ENCODE measurements at regions not wholly inside any gene's neighbourhood (a gene's known extent, or its start where the extent isn't known, plus 50 kb on each side); places are given as distances from the start of the nearest gene placed in this dataset.

- no peaks in the 10 kb centered on the region for H3K79me2 ChIP-seq
- no peaks in the 10 kb centered on the region for H3K27me3 ChIP-seq (ENCODE audit: control insufficient read depth, insufficient read depth, low read length)
- no peak for TF ChIP-seq CTCF (IDR thresholded peaks at IDR 0.05)
- no peak overlapping the region for H2AFZ ChIP-seq
- no peaks in the 10 kb centered on the region for H3K36me3 ChIP-seq (ENCODE audit: control insufficient read depth, insufficient read depth, low read length)
- no peak overlapping the region for H3K9ac ChIP-seq
- no peak overlapping the region for H3K4me2 ChIP-seq (ENCODE audit: low read length)
- no peaks in the 10 kb centered on the region for H3K4me1 ChIP-seq
- no peak overlapping the region for H3K27ac ChIP-seq
- H3K9me3 ChIP-seq (ENCODE audit: control insufficient read depth, low read length) = no peaks in the 10 kb centered on the region
- H3K4me3 ChIP-seq (ENCODE audit: low read depth, low read length) = no peak overlapping the region
Observed at GRCh38 chr15:70267879-70268278, 170.2 kb upstream of the TLE3 start.

GRCh38 chr15:70267306-70267705, 169.6 kb upstream of the TLE3 start:
- Histone ChIP-seq H3K4me1 (no peaks in the 10 kb centered on the region), H3K9me3 (ENCODE audit: control insufficient read depth, low read length) (no peaks in the 10 kb centered on the region), H3K4me3 (ENCODE audit: low read depth, low read length) (no peak overlapping the region), H3K27ac (no peak overlapping the region), H3K79me2 (no peaks in the 10 kb centered on the region), H2AFZ (no peak overlapping the region), H3K36me3 (ENCODE audit: control insufficient read depth, insufficient read depth, low read length) (no peaks in the 10 kb centered on the region), H3K4me2 (ENCODE audit: low read length) (no peak overlapping the region), H3K27me3 (ENCODE audit: control insufficient read depth, insufficient read depth, low read length) (no peaks in the 10 kb centered on the region), H3K9ac (no peak overlapping the region)
- no peak for TF ChIP-seq CTCF (IDR thresholded peaks at IDR 0.05)

- no peaks in the 10 kb centered on the region for H3K79me2 ChIP-seq
- H3K4me3 ChIP-seq (ENCODE audit: low read depth, low read length) = no peak overlapping the region
- H3K36me3 ChIP-seq (ENCODE audit: control insufficient read depth, insufficient read depth, low read length) = no peaks in the 10 kb centered on the region
- H3K4me1 ChIP-seq = no peaks in the 10 kb centered on the region
- H3K27ac ChIP-seq = no peak overlapping the region
- no peaks in the 10 kb centered on the region for H3K27me3 ChIP-seq (ENCODE audit: control insufficient read depth, insufficient read depth, low read length)
- no peak overlapping the region for H3K4me2 ChIP-seq (ENCODE audit: low read length)
- no peak overlapping the region for H3K9ac ChIP-seq
- TF ChIP-seq CTCF (IDR thresholded peaks at IDR 0.05) = no peak
- H3K9me3 ChIP-seq (ENCODE audit: control insufficient read depth, low read length) = no peaks in the 10 kb centered on the region
- H2AFZ ChIP-seq = no peak overlapping the region
Observed at GRCh38 chr15:70266412-70267121, 168.8 kb upstream of the TLE3 start.

- no peaks in the 10 kb centered on the region for H3K9me3 ChIP-seq (ENCODE audit: control insufficient read depth, low read length)
- no peak overlapping the region for H2AFZ ChIP-seq
- H3K4me2 ChIP-seq (ENCODE audit: low read length) = no peak overlapping the region
- H3K4me1 ChIP-seq = no peaks in the 10 kb centered on the region
- no peak overlapping the region for H3K4me3 ChIP-seq (ENCODE audit: low read depth, low read length)
- no peak for TF ChIP-seq CTCF (IDR thresholded peaks at IDR 0.05)
- no peak overlapping the region for H3K9ac ChIP-seq
- no peaks in the 10 kb centered on the region for H3K36me3 ChIP-seq (ENCODE audit: control insufficient read depth, insufficient read depth, low read length)
- H3K27ac ChIP-seq = no peak overlapping the region
- no peaks in the 10 kb centered on the region for H3K79me2 ChIP-seq
- no peaks in the 10 kb centered on the region for H3K27me3 ChIP-seq (ENCODE audit: control insufficient read depth, insufficient read depth, low read length)
Observed at GRCh38 chr15:70265986-70266385, 168.3 kb upstream of the TLE3 start.

- Histone ChIP-seq H3K27me3 (ENCODE audit: control insufficient read depth, insufficient read depth, low read length) (no peaks in the 10 kb centered on the region), H3K9ac (no peak overlapping the region), H3K4me3 (ENCODE audit: low read depth, low read length) (no peak overlapping the region), H3K4me1 (no peaks in the 10 kb centered on the region), H3K36me3 (ENCODE audit: control insufficient read depth, insufficient read depth, low read length) (no peaks in the 10 kb centered on the region), H3K79me2 (no peaks in the 10 kb centered on the region), H3K4me2 (ENCODE audit: low read length) (no peak overlapping the region), H3K27ac (no peak overlapping the region), H3K9me3 (ENCODE audit: control insufficient read depth, low read length) (no peaks in the 10 kb centered on the region), H2AFZ (no peak overlapping the region)
- TF ChIP-seq CTCF (IDR thresholded peaks at IDR 0.05) = no peak
Observed at GRCh38 chr15:70265466-70265978, 167.8 kb upstream of the TLE3 start.

Measured in parathyroid adenoma (tissue), 2 donors.